Erythroblast (primary cell): ENCODE measurements at regions not wholly inside any gene's neighbourhood (a gene's known extent, or its start where the extent isn't known, plus 50 kb on each side); places are given as distances from the start of the nearest gene placed in this dataset.

Source experiments
- DNase-seq, 2 experiments: peaks; one replicate each; lab custom pipeline; 2025; lab: John Stamatoyannopoulos, UW
- GATA1 ChIP-seq: IDR thresholded peaks from 2 replicates; pipeline ENCODE4 v1.6.1; 2011; ENCODE audit warnings: low read depth, mild to moderate bottlenecking, control low read depth, low read length, moderate library complexity
- POLR2A ChIP-seq: IDR thresholded peaks from 2 replicates; pipeline ENCODE4 v1.6.1; 2011; ENCODE audit warnings: mild to moderate bottlenecking, low read length

- DNase-seq: no peak
- TF ChIP-seq GATA1 (no peak), POLR2A (no peak)
These were observed 452.7 kb upstream of the FAT3 start for GRCh38 chr11:91771961-91772360.

GRCh38 chr11:91768783-91769182 is 455.8 kb upstream of the FAT3 start:
- DNase-seq: no peak
- TF ChIP-seq POLR2A: no peak
- no peak for TF ChIP-seq GATA1

GRCh38 chr11:91763331-91763730 is 461.3 kb upstream of the FAT3 start:
- TF ChIP-seq GATA1: no peak
- TF ChIP-seq POLR2A: no peak
- DNase-seq: no peak

GRCh38 chr11:91761406-91762025 is 463.1 kb upstream of the FAT3 start:
- TF ChIP-seq POLR2A (no peak), GATA1 (no peak)

GRCh38 chr11:91756829-91757480 is 467.7 kb upstream of the FAT3 start:
- TF ChIP-seq GATA1 (no peak), POLR2A (no peak)
- no peak for DNase-seq

More at GRCh38 chr11:91761406-91762025, 463.1 kb upstream of the FAT3 start:
- DNase-seq: no peak

- DNase-seq: no peak
These were observed 468.5 kb upstream of the FAT3 start for GRCh38 chr11:91755951-91756707.

GRCh38 chr11:91755526-91755925 is 469.1 kb upstream of the FAT3 start:
- TF ChIP-seq GATA1 (no peak), POLR2A (no peak)
- no peak for DNase-seq

More at GRCh38 chr11:91755951-91756707, 468.5 kb upstream of the FAT3 start:
- TF ChIP-seq GATA1 (no peak), POLR2A (no peak)

GRCh38 chr11:91749251-91749650 is 475.4 kb upstream of the FAT3 start:
- DNase-seq: no peak
- TF ChIP-seq POLR2A (no peak), GATA1 (no peak)

- DNase-seq: no peak
- TF ChIP-seq GATA1 (no peak), POLR2A (no peak)
These were observed 482.5 kb upstream of the FAT3 start for GRCh38 chr11:91742155-91742554.

- no peak for DNase-seq
- TF ChIP-seq GATA1 (no peak), POLR2A (no peak)
These were observed 493.6 kb upstream of the FAT3 start for GRCh38 chr11:91731051-91731450.

- no peak for DNase-seq
- TF ChIP-seq GATA1 (no peak), POLR2A (no peak)
These were observed 494.0 kb upstream of the FAT3 start for GRCh38 chr11:91730620-91731019.

- TF ChIP-seq GATA1 (no peak), POLR2A (no peak)
- no peak for DNase-seq
These were observed 494.6 kb upstream of the FAT3 start for GRCh38 chr11:91730057-91730456.

- DNase-seq: no peak
- no peak for TF ChIP-seq GATA1
These were observed 507.4 kb upstream of the FAT3 start for GRCh38 chr11:91717169-91717568.

GRCh38 chr11:91707652-91708482 is 516.8 kb upstream of the FAT3 start:
- no peak for DNase-seq
- TF ChIP-seq POLR2A (no peak), GATA1 (no peak)
